Cardiac fibroblast (primary cell): ENCODE measurements at regions not wholly inside any gene's neighbourhood (a gene's known extent, or its start where the extent isn't known, plus 50 kb on each side); places are given as distances from the start of the nearest gene placed in this dataset.

Source experiments
- DNase-seq, 2 donors: peaks; one replicate each; pipeline versions ENCODE4 v3.0.0 to v3.0.0-alpha.2; 2010; ENCODE audit warnings: low read depth in 2 of 2
- H3K4me3 ChIP-seq, 2 donors: replicated peaks in 1 of 2; 1 replicate in 1 of 2; 2 replicates in 1 of 2; pipeline ENCODE4 v1.5.1; 2011; ENCODE audit warnings: low read depth in 2 of 2, low read length in 2 of 2, mild to moderate bottlenecking in 2 of 2, moderate library complexity in 1 of 2
- TF ChIP-seq, protein P1 (sequence below): IDR thresholded peaks from one replicate; pipeline ENCODE4 v1.5.1; 2011; ENCODE audit warnings: low read depth, mild to moderate bottlenecking, low read length, inconsistent platforms

DNA sequence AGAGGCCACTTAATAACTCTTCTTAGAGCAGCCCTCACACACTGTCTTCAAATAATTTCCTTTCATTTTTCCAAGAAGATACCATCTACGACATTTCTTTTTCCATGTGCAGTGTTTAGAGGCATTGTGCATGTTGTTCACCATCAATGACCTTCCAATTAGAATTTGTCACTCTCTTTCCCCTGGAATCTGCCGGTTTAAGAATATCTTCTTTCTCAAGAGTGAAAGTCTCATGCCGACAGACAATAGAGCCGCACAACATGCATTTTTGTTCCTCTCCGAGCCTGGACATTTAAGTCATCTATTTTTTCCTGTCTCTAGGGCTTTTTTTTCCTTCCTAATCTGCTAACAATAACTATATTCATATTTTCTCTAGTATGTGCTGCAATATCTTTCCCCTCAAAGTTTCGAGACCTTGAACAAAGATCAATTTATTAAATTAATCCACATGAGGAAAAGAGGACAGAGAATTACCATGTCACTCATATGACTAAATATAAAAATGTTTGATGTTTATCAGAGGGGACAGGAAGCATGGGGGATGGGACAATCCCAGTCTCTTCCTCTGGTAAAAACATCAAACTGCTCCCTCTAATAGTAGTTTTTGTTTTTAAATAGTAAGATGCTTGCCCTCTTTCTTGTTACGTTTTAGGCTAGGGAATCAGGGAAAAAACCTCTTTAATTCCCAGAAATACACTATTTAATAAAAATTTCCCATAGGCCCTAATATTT lies 893.4 kb downstream of the C6orf118 start:
- TF ChIP-seq, protein P1, sequence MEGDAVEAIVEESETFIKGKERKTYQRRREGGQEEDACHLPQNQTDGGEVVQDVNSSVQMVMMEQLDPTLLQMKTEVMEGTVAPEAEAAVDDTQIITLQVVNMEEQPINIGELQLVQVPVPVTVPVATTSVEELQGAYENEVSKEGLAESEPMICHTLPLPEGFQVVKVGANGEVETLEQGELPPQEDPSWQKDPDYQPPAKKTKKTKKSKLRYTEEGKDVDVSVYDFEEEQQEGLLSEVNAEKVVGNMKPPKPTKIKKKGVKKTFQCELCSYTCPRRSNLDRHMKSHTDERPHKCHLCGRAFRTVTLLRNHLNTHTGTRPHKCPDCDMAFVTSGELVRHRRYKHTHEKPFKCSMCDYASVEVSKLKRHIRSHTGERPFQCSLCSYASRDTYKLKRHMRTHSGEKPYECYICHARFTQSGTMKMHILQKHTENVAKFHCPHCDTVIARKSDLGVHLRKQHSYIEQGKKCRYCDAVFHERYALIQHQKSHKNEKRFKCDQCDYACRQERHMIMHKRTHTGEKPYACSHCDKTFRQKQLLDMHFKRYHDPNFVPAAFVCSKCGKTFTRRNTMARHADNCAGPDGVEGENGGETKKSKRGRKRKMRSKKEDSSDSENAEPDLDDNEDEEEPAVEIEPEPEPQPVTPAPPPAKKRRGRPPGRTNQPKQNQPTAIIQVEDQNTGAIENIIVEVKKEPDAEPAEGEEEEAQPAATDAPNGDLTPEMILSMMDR = no peak
- DNase-seq = peak in 1 of 2 donors; percentile 25
- H3K4me3 ChIP-seq = peak overlapping the region in 1 of 2 donors; percentile 22

DNA sequence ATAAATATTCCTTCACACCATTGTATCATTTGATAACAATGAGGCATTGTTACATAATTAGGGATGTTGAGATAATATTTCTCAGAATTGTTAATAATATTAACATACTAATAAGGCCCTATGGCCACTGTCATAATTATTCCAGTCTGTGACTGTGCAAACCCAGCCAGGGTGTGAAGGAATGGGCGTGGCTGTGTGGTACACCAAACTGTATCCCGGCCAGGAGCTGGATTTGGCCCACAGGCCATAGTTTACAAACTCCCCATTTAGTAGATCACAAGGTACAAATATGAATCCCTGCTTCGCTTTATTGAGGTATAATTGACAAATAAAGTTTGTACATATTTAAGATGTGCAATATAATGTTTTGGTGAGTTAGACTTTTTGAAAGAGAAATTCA lies 894.7 kb downstream of the C6orf118 start:
- TF ChIP-seq, protein P1 = no peak
- no peak for DNase-seq
- H3K4me3 ChIP-seq = no peak overlapping the region

DNA sequence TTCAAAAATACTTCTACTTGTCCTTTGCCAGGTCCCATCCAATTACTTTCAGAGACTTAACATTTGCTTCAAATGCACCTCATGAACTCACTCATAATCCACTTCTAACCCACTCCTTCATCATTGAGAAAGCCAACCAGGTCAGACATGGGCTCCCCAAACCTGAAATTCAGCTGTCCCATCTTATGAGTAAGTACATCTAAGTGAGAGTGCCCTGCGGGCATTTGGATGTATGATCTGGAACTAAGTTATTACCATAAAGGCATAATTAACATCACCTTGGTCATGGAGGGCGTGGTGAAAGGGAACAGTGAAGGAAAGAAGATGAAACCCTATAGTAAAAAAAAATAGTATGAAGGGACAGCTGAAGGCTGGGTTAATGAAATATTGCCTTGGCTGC lies 896.8 kb downstream of the C6orf118 start:
- H3K4me3 ChIP-seq = no peak overlapping the region
- TF ChIP-seq, protein P1 = no peak
- DNase-seq = no peak

DNA sequence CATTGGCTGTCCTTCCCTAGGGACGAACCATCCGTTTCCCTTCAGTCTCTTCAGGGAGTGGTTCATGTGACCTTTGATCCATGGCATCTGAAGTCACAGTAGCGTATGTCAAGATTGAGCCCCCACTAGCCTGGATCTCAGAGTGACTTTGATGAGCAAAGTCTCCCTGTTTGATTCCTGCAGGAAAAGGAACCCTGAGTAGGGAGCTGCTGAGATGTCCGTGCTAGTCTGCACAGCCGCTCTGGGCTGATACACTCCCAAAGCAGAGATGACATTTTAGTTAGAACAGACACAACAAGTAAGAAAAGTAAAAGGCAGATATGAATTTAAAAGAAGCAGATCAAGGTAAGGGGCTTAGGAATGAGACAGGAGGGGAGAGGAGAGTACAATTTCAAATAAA lies 899.4 kb downstream of the C6orf118 start:
- no peak overlapping the region for H3K4me3 ChIP-seq
- TF ChIP-seq, protein P1 = no peak
- DNase-seq = no peak

DNA sequence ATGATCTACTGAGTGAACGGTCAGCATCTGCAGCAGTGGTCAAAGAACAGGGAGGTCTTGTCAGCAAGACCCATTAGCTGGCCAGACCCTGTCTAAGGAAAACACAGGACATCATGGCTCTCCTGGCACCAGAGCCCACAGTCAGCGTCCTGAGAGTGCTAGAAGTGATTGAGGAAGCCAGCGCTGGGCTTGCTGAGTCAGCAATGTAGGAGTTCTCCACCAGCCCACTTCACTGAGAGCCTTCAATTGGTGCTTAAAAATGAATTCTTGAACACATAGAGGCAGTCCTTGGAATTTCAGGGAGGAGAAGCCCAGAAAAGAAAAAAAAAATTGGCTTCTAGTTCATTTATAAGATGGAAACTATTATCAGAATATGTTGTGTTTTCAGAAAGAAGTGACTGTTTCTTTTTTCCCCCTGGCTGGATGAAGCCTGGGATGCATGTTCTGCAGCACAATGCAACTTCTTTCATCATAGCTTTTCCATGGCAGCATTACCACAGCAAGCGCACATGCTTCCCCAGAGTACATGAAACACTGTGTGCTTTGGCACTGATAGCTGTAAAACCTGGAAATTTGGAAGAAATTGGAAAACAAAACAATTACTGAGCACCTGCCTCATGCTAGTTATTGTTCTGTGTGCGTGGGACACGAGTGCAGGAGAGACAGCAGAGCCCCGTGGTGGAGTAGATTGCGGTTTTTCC lies 899.9 kb downstream of the C6orf118 start:
- TF ChIP-seq, protein P1 = no peak
- no peak for DNase-seq

DNA sequence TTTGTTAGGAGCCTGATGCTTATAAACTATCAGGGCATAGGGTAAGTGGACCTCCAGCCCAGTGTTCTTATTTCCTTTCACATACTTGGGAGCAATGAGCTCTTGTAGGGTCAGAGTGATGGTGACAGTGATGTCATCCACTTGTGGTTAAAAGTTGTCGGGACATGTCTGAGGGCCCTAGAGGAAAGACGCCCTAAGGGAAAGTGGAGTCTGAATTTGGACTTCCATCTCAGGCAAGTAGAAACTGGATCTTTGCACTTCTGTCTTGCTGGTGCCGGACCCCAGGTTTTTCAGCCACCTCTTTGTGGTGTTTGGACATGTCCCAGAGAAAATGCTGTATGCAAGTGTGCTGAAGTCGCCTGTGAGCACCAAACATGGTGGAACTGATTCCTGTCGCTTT lies 900.5 kb downstream of the C6orf118 start:
- TF ChIP-seq, protein P1 = no peak

More for the DNA sequence above, 899.9 kb downstream of the C6orf118 start:
- no peak overlapping the region for H3K4me3 ChIP-seq

More for the DNA sequence above, 900.5 kb downstream of the C6orf118 start:
- DNase-seq = no peak
- no peak overlapping the region for H3K4me3 ChIP-seq
